HCT116 (cell line): ENCODE measurements at regions not wholly inside any gene's neighbourhood (a gene's known extent, or its start where the extent isn't known, plus 50 kb on each side); places are given as distances from the start of the nearest gene placed in this dataset.

ENCODE experiments used
- ATF3 ChIP-seq: IDR thresholded peaks from 2 replicates; pipeline ENCODE4 v1.6.1; 2012
- CTCF ChIP-seq, 3 experiments: fragments of 200-600 bp in 1 of 3; sonication (generic) in 1 of 3; IDR thresholded peaks in 2 of 3; conservative IDR thresholded peaks in 1 of 3; 2 replicates each; pipeline ENCODE4 v1.5.1; 2012 to 2017; ENCODE audit warnings: low read depth in 2 of 3, low read length in 2 of 3, antibody characterized with exemption in 1 of 3, borderline replicate concordance in 1 of 3, control low read depth in 1 of 3, mild to moderate bottlenecking in 1 of 3, mixed read lengths in 1 of 3, mixed run types in 1 of 3, moderate library complexity in 1 of 3; ENCODE audit not compliant: insufficient read depth in 1 of 3
- ELF1 ChIP-seq: IDR thresholded peaks from 2 replicates; pipeline ENCODE4 v1.6.1; 2012; ENCODE audit warnings: low read depth, borderline replicate concordance
- POLR2A ChIP-seq: IDR thresholded peaks from 2 replicates; pipeline ENCODE4 v1.7.0; 2011; ENCODE audit warnings: borderline replicate concordance; ENCODE audit not compliant: insufficient read depth, insufficient read length; ENCODE audit errors: extremely low read depth
- POLR2AphosphoS5 ChIP-seq: IDR thresholded peaks from 2 replicates; pipeline ENCODE4 v1.6.1; 2011; ENCODE audit warnings: mild to moderate bottlenecking, low read depth, low read length, moderate library complexity
- REST ChIP-seq: IDR thresholded peaks from 2 replicates; pipeline ENCODE4 v1.6.1; 2012; ENCODE audit warnings: low read depth
- YY1 ChIP-seq: IDR thresholded peaks from 2 replicates; pipeline ENCODE4 v1.6.1; 2011; ENCODE audit warnings: low read length, low read depth, moderate library complexity, mild to moderate bottlenecking; ENCODE audit not compliant: insufficient replicate concordance; ENCODE audit errors: extremely low read depth
- ZBTB33 ChIP-seq: IDR thresholded peaks from 2 replicates; pipeline ENCODE4 v1.6.1; 2011; ENCODE audit warnings: mild to moderate bottlenecking, low read length, moderate library complexity; ENCODE audit not compliant: insufficient replicate concordance; ENCODE audit errors: extremely low read depth

GRCh38 chr7:67518580-67518979, 521.9 kb downstream of the TYW1 start:
- TF ChIP-seq ATF3, result no peak
- TF ChIP-seq POLR2AphosphoS5, result no peak
- no peak for TF ChIP-seq CTCF (IDR thresholded peaks at IDR 0.05 in 2 of 3, conservative IDR thresholded peaks at IDR 0.05 in 1 of 3; ENCODE audit: borderline replicate concordance in 1 of 3, insufficient read depth in 1 of 3, low read depth in 2 of 3, low read length in 2 of 3)
- no peak for TF ChIP-seq YY1
- no peak for TF ChIP-seq ZBTB33
- TF ChIP-seq ELF1, result no peak
- no peak for TF ChIP-seq POLR2A
- no peak for TF ChIP-seq REST
